OCI-LY3 (cell line): ENCODE measurements at regions not wholly inside any gene's neighbourhood (a gene's known extent, or its start where the extent isn't known, plus 50 kb on each side); places are given as distances from the start of the nearest gene placed in this dataset.

Experiments used
- H2AFZ ChIP-seq: fragments of 200-600, 300-600 bp; shearing (Covaris generic); 2 replicates; pipeline ENCODE4 v1.6.0; 2014; ENCODE audit warnings: antibody characterized with exemption, low read depth, low read length
- H3K27ac ChIP-seq: fragments of 200-600, 300-600 bp; sonication (generic); 2 replicates; pipeline ENCODE4 v1.5.1; 2014; ENCODE audit warnings: mild to moderate bottlenecking, low read length, moderate library complexity, mixed read lengths
- H3K27me3 ChIP-seq: fragments of 200-600, 300-600 bp; sonication (generic); 2 replicates; pipeline ENCODE4 v1.6.1; 2014; ENCODE audit warnings: low read depth, low read length, mixed read lengths
- H3K36me3 ChIP-seq: fragments of 200-600, 300-600 bp; sonication (generic); replicated peaks from 2 replicates; pipeline ENCODE3; 2014; ENCODE audit warnings: low read depth, low read length, mixed read lengths
- H3K4me1 ChIP-seq: fragments of 300-600, 200-600 bp; sonication (generic); 2 replicates; pipeline ENCODE4 v1.6.1; 2014; ENCODE audit warnings: low read length, mixed read lengths
- H3K4me2 ChIP-seq: fragments of 200-600, 300-600 bp; sonication (generic); 2 replicates; pipeline ENCODE4 v1.6.1; 2014; ENCODE audit warnings: low read length, mixed read lengths
- H3K4me3 ChIP-seq: fragments of 300-600, 200-600 bp; sonication (generic); 2 replicates; pipeline ENCODE4 v1.5.1; 2014; ENCODE audit warnings: antibody characterized with exemption, mild to moderate bottlenecking, low read length, moderate library complexity
- H3K79me2 ChIP-seq: fragments of 300-600, 200-600 bp; shearing (Covaris generic); 2 replicates; pipeline ENCODE4 v1.6.1; 2014; ENCODE audit warnings: mild to moderate bottlenecking, low read length, mixed read lengths
- H3K9ac ChIP-seq: fragments of 300-600, 200-600 bp; shearing (Covaris generic); 2 replicates; pipeline ENCODE4 v1.6.0; 2014; ENCODE audit warnings: mild to moderate bottlenecking, low read length, moderate library complexity
- H3K9me3 ChIP-seq: fragments of 200-600, 300-600 bp; shearing (Covaris generic); 2 replicates; pipeline ENCODE4 v1.6.1; 2014; ENCODE audit warnings: low read length, mixed read lengths; ENCODE audit not compliant: insufficient read depth
- H4K20me1 ChIP-seq: fragments of 200-600, 300-600 bp; sonication (generic); 2 replicates; pipeline ENCODE4 v1.6.1; 2016; ENCODE audit warnings: low read length, mixed read lengths; ENCODE audit not compliant: insufficient read depth
- CTCF ChIP-seq: fragments of 200-600, 300-600 bp; sonication (generic); IDR thresholded peaks from 2 replicates; pipeline ENCODE4 v1.5.1; 2014; ENCODE audit warnings: antibody characterized with exemption, low read length, low read depth
- EZH2phosphoT487 ChIP-seq: fragments of 200-600 bp; shearing (Covaris generic); IDR thresholded peaks from 2 replicates; pipeline ENCODE4 v1.6.1; 2018; ENCODE audit warnings: antibody characterized with exemption, mixed run types, low read depth

GRCh38 chr22:49499433-49500075, 328.1 kb downstream of the BRD1 start:
- Histone ChIP-seq H3K4me1 (no peaks in the 10 kb centered on the region; the same call in 1 of the 2 replicates), H3K4me2 (no peak overlapping the region), H3K9ac (no peak overlapping the region), H3K27ac (no peak overlapping the region), H3K27me3 (no peaks in the 10 kb centered on the region), H3K9me3 (no peaks in the 10 kb centered on the region), H3K4me3 (no peak overlapping the region), H4K20me1 (no peaks in the 10 kb centered on the region), H3K79me2 (no peaks in the 10 kb centered on the region), H2AFZ (no peak overlapping the region), H3K36me3 (no peaks in the 10 kb centered on the region)
- TF ChIP-seq CTCF (no peak), EZH2phosphoT487 (no peak)

- Histone ChIP-seq H2AFZ (no peak overlapping the region), H3K79me2 (no peaks in the 10 kb centered on the region), H4K20me1 (no peaks in the 10 kb centered on the region), H3K27ac (no peak overlapping the region), H3K36me3 (no peaks in the 10 kb centered on the region), H3K4me3 (no peak overlapping the region), H3K4me1 (no peaks in the 10 kb centered on the region), H3K4me2 (no peak overlapping the region), H3K27me3 (no peaks in the 10 kb centered on the region), H3K9ac (no peak overlapping the region), H3K9me3 (no peaks in the 10 kb centered on the region)
- TF ChIP-seq CTCF (no peak), EZH2phosphoT487 (no peak)
These were observed 330.4 kb downstream of the BRD1 start for GRCh38 chr22:49497266-49497665.

- no peaks in the 10 kb centered on the region for H3K27me3 ChIP-seq
- H3K9me3 ChIP-seq = no peaks in the 10 kb centered on the region
- H2AFZ ChIP-seq = no peak overlapping the region
- TF ChIP-seq EZH2phosphoT487 (no peak), CTCF (no peak)
- no peaks in the 10 kb centered on the region for H3K36me3 ChIP-seq
- no peaks in the 10 kb centered on the region for H3K79me2 ChIP-seq
- no peak overlapping the region for H3K4me3 ChIP-seq
- H4K20me1 ChIP-seq = no peaks in the 10 kb centered on the region
- H3K4me1 ChIP-seq = no peaks in the 10 kb centered on the region
- H3K4me2 ChIP-seq = no peak overlapping the region
- no peak overlapping the region for H3K27ac ChIP-seq
- no peak overlapping the region for H3K9ac ChIP-seq
These were observed 333.1 kb downstream of the BRD1 start for GRCh38 chr22:49494555-49494954.

GRCh38 chr22:49492741-49493251, 334.9 kb downstream of the BRD1 start:
- Histone ChIP-seq H3K9me3 (no peaks in the 10 kb centered on the region), H2AFZ (no peak overlapping the region), H3K9ac (no peak overlapping the region), H3K4me2 (no peak overlapping the region), H4K20me1 (no peaks in the 10 kb centered on the region), H3K79me2 (no peaks in the 10 kb centered on the region), H3K4me1 (no peaks in the 10 kb centered on the region), H3K4me3 (no peak overlapping the region), H3K27ac (no peak overlapping the region), H3K27me3 (no peaks in the 10 kb centered on the region), H3K36me3 (no peaks in the 10 kb centered on the region)
- no peak for TF ChIP-seq CTCF
- no peak for TF ChIP-seq EZH2phosphoT487
